GM21786 (cell line): ENCODE measurements at regions not wholly inside any gene's neighbourhood (a gene's known extent, or its start where the extent isn't known, plus 50 kb on each side); places are given as distances from the start of the nearest gene placed in this dataset.

Experiments
- ATAC-seq: cut with Tn5 transposase; IDR thresholded peaks from one replicate; pipeline ENCODE4 v1.9.1; 2021; ENCODE audit not compliant: unreplicated experiment

DNA sequence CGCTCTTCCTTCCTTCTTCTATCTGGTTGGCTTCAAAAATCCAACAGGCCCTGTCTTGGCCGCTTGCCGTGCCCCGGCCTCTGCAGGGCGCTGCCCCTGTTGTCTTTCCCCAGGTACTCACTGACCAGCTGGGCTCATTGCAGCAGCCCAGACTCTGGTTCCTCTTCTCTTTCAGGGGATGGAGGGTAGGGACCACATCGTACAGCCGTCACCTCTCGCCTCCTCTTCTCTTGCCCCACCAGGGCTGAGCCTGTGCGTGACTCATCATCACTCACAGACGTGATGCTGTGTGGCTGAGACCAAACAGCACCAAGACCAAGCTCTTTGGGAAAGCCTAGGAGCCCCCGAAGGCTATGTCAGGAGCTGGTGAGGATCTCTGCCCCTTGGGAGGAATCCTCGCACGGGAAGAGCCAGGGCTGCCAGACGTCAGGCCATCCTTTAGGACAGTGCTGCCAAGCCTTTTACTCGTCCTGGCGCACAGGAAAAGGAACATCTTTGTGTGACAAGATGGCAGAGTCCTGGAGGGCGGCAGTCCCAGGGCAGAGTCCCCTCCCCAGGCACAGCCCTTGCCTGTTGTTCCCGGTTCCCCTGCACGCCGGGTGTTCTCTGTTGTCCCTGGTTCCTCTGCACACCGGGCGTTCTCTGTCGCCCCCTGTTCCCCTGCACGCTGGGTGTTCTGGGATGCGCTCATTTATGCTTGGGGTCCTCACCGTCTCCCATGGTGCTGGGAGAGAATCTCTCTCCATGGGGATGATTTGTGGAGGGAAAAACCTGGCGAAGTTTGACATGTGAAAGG, 188.5 kb upstream of the SHH start:
- ATAC-seq, result no peak

DNA sequence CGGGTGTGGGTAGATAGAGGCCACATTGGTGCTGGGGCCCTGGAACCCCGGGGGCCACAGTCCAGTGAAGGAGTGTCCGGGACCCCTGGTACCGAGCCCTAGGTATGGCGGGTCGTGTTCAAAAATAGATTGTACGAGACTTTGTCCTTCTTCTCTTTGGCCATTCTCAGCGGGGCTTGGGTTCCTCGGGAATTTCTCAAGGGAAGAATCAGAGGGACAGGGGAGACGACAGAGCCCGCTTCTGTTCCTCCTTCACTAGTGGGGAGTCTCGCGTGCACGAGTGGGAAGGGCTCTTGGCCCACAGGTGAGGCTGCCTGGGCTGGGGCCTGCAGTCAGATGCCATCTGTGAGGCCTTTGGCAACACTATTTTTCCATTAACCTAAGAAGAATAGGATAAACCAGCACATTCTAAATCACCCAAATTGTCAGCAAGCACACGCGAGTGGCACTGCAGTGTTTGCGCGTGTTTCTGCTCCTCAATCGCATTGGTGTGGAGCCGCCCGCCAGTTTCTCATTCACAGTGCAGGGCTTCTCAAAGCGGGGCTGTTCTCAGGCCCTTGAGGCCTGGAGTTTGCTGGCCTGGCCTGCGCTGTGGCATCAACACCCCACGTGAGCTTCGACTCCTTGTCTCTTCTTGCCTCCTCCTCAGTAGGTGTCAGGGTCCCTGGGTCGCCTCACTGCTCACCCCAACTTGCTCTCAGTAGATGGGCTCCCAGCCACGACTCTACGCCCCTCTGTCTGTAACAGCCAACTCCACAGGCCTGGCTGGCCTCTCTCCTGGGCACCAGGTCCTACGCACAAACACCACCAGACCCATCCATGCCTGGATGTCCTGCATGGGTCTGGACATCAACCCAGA, 187.6 kb upstream of the SHH start:
- no peak for ATAC-seq

- ATAC-seq, result no peak
Measured at GRCh38 chr7:155998766-155999630, 186.7 kb upstream of the SHH start.

DNA sequence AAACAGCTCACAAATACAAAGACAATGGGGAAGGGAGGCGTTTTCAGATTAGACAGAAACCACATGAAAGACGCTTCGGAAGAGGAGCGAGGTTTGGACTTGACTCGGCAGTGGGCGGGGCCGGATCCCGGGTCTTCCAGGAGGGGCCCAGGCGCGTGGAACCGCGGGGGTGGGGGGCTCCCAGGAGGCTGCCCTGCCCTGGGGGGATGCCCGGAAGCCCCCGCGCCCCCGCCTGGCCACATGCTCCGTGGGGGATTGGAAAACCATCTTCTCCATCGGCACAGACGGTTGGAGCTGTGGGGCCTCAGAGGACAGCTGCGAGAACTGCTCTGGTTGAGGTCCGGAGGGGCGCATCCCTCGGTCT, 186.0 kb upstream of the SHH start:
- ATAC-seq, result no peak

DNA sequence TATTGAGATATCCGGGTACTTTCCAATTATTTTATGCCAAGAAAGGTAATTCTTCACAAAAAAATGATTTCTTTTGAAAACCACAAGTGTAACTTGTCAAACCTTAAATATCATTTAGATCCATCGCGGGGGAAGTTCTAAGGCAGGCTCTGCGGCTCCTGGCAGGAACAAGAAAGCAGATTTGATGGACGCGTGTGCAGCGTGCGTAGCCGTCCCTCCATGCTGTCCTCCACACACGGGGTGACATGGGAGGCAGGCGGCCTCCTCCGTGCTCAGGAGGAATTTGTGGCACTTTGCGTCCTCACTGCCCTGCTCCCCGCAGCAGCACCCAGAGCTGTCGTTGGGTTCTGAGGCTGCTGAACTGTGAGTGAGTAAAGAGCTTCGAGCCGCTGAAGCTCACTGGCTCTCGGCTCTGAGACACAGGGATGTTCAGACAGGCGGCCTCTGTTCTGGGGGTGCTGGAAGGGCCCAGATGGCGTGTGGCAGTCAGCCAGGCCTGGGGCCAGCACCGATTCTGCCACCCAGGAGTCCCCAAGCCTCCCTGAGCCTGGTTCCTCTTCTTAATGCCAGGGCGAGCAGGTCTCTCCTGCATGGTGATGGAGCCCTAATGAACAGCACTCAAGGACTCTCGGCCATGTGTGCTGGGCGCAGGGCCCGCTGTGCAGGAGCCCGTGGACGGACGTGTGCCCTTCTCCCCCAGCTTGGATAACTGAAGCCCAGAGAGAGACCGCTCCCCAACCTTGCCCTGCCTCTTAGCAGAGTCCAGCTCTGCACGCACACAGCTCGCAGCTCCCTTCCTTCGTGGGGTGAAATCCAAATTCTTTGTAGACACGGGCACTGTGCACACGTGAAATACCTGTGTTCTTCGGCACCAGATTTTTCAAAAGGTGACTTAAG, 185.4 kb upstream of the SHH start:
- no peak for ATAC-seq

- ATAC-seq, result no peak
Measured at GRCh38 chr7:155996718-155997280, 184.5 kb upstream of the SHH start.

- no peak for ATAC-seq
Measured at GRCh38 chr7:155995183-155995612, 182.9 kb upstream of the SHH start.

DNA sequence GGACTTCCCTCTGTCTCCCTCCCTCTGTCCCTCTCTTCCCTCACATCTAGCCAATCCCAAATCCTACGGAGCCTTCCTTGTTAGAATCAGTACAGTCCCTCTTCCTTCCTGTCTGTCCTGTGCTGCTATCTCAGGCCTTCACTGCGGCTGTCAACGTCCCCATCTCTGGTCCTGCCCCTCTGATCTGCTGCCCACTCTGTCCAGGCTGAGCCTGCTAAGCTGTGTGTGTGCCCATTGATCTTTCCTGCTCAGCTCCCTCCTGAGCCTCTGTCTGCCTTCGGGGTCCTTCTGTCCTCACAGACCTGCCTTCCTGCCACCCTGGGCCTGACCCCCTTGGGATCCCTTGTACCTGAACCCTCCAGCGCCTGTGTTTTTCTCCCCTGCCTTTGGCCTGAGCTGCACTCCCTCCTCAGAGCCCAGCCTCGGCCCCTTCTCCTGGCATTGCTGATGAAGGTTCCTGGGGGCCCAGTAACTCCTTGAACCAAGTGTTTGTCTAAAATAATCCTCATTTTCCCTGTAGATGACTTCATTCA, 182.1 kb upstream of the SHH start:
- ATAC-seq, result no peak

DNA sequence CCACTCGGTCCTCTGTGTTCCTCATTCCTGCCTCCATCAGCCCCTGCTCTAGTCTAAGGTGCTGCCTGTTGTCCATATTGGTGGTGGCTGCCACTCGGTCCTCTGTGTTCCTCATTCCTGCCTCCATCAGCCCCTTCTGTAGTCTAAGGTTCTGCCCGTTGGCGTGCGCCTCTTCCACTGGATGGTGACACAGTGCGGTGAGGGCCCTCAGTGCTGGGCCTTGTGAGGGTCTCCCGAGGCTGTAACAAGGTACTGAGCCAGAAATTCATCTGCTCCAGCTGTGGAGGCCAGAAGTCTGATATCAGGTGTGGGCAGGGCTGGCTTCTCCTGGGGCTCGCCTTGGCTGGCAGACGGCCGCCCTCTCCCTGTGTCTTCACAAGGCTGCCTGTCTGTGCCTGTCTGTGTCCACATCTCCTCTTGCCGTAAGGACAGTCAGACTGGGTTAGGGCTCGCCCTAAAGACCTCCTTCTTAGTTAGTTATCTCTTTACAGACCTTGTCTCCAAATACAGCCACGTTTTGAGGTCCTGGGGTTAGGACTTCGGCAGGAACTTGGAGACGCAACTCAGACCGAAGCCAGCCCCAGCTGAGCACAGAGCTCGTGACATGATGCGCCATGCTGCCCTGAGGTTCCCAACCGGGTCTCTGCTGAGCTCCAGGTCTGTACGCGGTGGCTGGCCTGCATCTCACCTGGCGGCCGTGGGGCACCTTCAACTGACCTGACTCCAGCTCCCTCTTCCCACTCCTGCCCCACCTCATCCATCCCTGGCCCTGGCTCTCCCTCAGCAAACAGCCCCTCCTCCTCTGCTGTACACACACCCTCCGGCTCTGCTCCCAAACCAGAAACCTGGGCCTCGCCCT, 181.4 kb upstream of the SHH start:
- no peak for ATAC-seq

DNA sequence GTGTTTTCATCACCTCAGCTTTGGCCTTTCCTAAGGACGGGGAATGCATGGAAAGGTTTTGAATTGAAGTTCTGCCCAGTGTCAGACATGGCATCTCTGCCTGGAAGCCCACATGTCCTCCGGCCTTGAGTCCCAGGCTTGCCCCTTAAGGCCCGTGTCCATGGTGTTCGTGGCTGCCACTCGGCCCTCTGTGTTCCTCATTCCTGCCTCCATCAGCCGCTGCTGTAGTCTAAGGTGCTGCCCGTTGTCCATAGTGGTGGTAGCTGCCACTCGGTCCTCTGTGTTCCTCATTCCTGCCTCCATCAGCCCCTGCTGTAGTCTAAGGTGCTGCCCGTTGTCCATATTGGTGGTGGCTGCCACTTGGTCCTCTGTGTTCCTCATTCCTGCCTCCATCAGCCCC, 180.7 kb upstream of the SHH start:
- ATAC-seq, result no peak

- no peak for ATAC-seq
Measured at GRCh38 chr7:155992538-155992937, 180.3 kb upstream of the SHH start.

DNA sequence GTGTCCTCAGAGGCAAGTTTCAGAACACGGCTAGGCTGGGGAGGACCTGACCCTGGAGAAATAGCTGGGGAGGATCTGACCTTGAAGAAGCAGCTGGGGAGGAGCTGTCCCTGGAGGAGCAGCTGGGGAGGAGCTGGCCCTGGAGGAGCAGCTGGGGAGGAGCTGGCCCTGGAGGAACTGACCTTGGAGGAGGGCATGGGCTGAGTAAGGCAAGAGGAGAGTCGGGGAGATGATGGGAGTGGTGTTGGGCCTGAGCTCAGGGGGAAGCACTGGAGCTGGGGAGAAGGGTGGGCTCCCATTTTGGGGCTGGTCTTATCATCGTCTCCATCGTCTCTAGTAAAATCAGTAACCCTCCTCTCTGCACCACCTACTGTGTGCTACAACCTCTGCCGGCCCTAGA, 179.8 kb upstream of the SHH start:
- no peak for ATAC-seq

GRCh38 chr7:155991470-155991869, 179.2 kb upstream of the SHH start:
- ATAC-seq, result no peak

- no peak for ATAC-seq
Measured at GRCh38 chr7:155988416-155988815, 176.2 kb upstream of the SHH start.

GRCh38 chr7:155987681-155988235, 175.5 kb upstream of the SHH start:
- ATAC-seq, result no peak

DNA sequence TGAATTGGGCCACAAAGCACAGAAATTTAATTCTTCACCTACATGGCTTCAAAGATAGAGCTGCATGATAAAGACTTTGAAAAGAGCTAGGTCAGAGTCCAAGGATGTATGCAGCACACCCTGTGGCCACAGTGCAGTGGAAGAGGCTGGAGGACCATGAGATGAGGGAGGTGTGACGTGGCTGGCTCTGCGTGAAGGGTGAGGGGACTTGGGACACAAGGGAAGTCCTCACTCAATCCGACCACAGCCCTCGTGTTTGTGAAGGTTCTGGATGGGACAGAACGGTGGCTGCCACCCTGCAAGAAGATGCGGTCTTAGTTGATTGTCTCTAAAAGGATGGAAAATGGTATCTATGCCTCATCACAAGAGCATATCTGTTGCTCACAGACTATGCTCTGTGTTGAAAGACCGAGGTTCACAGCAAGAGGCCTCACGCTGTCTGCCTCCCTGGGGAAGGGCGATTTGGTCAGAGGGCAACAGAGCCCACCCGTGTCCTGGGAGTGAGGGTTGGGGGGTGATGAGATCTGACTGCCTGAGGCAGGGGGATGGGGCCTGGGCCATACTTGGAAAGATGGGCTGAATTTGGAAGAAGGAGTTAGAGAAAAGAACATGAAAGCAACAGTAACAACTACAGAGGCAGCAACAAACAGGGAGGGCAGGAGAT, 174.4 kb upstream of the SHH start:
- ATAC-seq, result no peak

GRCh38 chr7:155985518-155986250, 173.4 kb upstream of the SHH start:
- ATAC-seq, result no peak
